ENCODE measurements at regions not wholly inside any gene's neighbourhood (a gene's known extent, or its start where the extent isn't known, plus 50 kb on each side); places are given as distances from the start of the nearest gene placed in this dataset.
"Not testable (repeated sequence)": the region's sequence is repeated elsewhere in the genome, so short reads cannot be mapped to it uniquely, and the experiment has no call there.

DNA sequence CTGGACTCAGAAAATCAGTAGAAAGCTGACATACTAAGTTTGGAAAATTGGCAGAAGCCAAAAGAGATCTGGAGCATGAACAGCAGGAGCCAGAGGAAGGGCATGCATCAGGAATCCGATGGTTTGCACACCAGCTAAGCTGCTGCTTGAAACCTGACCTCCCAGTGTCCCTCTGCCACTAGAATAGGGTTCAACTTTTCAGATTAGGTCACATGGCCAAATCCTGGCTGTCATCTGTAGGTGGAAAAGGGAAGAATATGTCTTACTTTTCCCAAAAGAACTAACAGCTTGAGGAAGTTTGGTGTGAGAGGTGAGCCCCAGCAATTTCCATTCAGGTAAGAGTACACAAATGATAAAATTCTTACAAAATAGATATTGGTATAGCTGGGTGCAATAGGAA lies 732.6 kb downstream of the RERGL start:
- no peak for DNase-seq

DNA sequence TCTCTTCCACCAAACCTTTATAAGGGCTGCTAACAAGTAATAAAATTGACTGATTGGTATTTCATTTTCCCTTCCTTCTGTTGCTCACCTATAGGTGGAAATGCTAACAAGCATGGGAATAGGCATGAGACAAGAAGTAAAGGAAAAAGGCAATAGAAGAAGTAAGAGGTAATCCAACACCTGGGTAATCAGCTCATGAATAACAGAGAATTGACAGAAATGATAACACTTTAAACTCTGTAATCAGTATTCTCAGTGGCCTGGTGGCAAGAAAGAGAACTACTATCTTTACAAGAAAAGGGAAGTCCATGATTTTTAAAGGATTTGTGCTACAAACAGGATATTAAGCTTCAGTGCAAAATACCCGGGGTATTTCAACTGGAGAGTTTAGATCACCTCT lies 737.8 kb downstream of the RERGL start:
- no peak for DNase-seq

DNA sequence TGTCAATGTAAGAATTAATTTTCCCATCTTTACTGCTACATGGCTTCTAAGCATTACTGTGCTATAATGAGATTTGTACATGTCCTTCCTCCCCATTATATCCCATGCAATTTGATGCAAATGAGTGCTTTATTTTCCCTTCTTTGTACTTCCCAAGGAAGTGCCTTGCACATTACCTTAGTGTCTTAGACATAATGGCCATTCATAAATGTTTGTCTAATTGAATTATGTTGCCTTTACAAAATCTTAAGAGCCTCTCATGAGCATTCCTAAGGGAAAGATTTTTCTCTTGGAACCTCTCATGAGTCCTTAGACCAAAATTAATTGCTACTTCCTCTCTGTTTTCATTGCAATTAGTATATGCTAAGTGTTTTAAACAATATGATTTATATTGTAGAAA lies 741.7 kb downstream of the RERGL start:
- DNase-seq = no peak

DNA sequence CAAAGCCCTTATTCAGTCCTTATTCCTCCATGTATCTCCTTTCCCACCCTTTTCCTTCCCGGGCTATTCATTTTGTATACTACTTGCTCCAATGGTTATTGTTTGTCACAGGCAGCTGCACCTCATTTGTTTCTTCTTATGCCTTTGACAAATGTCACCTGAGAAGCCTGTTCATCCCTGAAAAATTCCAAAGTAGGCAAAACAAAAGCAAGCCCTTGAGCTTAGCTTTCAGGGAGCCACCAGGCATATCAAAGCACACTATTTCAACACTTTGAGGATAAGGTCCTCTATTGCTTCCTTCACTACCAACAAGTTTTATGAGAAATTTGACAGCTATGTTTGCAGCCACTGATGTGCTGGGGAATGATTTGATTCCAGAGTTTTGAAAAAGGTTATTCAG lies 738.7 kb upstream of the LMO3 start:
- no peak for DNase-seq

DNA sequence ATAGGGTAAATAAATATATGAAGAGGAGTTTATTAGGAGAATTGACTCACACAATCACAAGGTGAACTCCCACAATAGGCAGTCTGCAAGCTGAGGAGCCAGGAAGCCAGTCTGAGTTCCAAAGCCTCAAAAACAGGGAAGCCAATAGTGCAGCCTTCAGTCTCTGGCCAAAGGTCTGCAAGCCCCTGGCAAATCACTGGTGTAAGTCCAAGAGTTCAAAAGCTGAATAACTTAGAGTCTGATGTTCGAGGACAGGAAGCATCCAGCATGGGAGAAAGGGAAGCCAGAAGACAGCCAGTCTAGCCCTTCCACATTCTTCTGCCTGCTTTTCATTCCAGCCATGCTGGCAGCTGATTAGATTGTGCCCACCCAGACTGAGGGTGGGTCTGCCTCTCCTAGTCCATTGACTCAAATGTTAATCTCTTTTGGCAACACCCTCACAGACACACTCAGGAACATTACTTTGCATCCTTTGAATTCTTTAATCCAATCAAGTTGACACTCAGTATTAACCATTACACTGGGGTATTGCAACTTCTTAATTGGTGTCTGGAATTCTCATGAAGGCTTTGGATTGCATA lies 736.5 kb upstream of the LMO3 start:
- DNase-seq = no peak

DNA sequence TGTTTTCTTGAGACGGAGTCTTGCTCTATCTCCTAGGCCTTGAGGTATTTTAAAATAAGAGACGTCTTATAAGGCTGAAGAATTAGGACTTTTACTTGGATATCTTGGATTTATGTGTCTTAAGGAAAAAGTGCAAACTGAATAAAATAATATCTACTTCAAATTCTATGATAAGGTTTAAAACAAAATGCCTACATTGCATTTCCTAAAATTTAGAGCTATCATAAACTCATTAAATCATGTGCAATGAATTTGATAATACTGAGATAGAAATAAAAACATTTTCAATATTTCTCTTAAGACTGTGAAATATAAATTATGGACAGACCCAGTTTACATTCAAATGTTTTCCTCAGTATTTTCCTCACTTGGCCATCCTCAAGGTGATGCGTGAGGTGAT lies 729.5 kb upstream of the LMO3 start:
- DNase-seq = no peak

DNA sequence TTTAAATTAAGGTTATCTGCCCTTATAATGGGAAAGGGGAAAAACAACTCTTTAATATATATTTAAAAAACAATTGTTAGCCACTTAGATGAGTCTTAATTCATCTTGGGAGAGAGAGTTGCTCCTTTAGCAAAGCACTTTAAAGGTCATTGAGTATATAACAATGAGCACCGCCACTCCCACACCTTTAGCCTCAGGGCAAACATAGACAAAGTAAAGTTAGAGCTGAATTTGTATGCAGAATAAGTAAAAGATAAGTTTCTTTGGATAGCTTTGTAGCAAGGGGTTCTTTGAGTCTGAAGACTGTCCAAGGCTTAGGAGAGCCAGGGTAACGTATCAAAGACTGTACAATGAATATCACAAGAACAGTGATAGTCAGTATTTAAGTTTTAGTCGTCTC lies 728.8 kb upstream of the LMO3 start:
- no peak for DNase-seq

DNA sequence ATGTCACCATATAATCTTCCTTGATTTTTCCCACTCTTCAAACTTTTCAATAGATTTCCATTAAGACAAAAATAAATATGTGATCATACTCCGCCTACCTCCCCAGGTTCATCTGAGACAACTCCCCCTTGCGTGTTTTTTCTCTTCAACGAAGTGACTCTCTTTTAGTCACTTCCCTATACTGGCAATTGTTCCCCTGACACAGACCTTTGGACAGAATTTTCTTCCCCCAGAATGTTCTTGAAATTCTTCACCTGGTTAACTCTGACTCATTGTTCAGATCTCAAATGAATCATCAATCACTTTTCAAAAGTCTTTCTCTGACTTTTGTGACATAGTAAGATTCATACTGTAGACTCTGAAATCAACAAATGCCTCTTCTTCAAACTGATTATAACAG lies 727.3 kb upstream of the LMO3 start:
- DNase-seq = no peak

DNA sequence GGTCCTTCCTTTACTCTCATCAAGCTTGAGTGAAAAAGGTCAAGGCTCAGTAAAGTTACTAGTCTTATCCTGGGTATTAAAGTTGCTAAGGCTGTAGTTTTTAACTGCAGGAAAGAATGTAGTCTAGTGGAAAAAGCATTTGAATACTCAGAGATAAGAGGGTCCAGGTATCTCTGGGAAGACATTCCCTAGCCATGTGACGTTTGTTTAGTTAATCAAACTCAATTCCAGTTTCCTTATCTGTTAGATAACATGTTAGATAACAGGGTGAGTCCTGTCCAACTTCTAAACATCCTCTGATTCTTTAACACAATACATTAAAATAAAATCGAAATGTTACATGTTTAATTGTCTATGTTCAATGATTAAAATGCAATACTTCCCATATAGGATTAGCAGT lies 720.7 kb upstream of the LMO3 start:
- DNase-seq = no peak

DNA sequence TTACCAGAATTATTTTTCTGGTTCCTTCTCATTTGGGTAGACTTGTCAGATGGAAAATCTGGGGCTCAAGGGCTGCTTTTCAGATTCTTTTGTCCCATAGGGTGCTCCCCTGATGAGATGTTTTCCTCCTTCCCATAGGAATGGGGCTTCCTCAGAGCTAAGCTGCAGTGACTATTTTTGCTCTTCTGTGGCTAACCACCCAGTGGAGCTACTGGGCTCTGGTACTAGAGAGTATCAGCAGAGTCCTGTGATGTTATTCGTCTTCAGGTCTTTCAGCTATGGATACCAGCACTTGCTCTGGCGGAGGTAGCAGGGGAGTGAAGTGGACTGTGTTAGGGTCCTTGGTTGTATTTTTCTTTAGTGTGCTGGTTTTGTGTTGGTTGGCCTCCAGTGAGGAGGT lies 716.1 kb upstream of the LMO3 start:
- no peak for DNase-seq

DNA sequence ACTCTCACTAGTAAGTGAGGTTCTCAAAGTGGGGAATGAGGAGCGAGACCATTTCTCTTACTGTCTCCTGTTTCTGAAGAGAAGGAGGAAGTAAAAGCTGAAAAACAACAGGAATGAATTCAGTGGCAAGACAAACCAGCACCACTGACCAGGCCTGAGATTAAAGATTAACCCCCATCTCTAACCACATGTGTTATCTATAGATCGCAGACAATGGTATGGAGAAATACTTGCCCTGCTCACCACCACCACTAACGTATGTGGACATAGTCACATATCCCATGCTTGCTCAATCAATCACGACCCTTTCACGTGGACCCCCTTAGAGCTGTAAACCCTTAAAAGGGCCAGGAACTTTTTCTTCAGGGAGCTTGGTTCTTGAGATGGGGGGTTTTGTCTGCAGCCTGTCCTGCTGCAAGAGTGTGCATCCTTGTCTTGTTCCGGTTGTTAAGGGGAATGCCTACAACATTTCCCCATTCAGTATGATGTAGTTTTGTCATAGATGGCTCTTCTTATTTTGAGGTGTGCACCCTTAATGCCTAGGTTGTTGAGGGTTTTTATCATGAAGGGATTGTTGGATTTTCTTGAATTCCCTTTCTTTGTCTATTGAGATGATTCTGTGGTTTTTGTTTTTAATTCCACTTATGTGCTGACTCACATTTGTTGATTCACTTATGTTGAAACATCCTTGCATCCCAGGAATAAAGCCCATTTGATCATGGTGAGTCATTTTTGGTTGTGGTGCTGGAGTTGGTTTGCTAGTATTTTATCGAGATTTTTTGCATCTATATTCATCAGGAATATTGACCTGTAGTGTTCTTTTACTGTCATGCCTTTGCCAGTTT lies 698.8 kb upstream of the LMO3 start:
- no peak for DNase-seq

DNA sequence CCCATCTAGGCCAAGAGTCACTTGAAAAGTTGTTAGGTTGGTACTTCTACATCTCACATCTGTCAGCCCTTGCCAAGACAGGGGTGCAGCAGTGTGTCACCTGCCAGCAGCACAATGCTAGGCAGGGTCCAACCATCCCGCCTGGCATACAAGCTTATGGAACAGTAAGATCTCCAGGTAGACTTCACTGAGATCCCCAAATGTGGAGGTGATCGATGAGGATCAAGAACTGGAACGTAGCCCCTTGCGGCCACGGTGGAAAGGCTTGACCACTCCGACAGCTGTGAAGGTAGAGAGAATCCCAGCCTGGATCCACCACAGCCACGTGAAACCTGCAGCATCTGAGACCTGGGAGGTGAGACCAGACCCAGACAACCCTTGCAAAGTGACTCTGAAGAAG lies 696.0 kb upstream of the LMO3 start:
- DNase-seq = no peak

DNA sequence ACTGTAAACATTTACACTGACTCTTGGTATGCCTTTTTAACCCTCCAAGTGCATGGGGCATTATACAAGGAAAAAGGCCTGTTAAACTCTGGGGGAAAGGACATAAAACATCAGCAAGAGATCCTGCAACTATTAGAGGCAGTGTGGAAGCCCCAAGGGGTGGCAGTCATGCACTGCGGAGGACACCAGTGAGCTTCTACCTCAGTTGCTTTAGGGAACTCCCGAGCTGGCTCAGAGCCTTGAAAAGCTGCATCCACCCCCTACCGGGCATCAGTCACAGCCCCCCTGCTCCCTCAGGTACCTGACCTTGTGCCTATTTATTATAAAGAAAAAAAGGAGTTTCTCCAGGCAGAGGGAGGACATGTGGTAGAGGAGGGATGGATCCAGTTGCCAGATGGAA lies 695.6 kb upstream of the LMO3 start:
- DNase-seq = no peak

DNA sequence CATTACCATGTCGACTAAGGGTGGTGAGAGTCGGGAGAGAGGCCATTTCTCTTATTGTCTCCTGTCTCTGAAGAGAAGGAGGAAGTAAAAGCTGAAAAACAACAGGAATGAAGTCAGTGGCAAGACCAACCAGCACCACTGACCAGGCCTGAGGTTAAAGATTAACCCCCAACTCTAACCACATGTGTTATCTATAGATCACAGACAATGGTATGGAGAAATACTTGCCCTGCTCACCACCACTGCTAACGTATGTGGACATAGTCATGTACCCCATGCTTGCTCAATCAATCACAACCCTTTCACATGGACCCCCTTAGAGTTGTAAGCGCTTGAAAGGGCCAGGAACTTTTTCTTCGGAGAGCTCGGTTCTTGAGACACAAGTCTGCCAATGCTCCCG lies 690.9 kb upstream of the LMO3 start:
- no peak for DNase-seq

DNA sequence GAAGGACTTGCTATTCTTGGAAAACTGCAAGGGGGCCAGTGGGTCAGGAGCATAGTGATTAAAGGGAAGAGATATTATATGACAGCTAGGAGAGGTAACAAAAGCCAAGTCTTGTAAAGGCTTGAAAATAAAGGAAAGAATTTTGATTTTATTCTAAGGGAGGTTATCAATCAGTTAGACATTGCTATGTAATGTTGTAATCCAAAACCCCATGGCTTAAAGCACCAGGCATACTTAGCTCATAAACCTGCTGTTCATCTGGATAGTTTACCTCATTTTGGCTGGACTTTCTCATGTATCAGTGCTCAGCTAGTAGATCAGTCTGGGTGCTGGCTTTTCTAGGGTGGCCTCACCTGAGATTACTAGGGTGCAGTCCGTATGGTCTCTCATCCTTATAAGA lies 680.9 kb upstream of the LMO3 start:
- no peak for DNase-seq

DNA sequence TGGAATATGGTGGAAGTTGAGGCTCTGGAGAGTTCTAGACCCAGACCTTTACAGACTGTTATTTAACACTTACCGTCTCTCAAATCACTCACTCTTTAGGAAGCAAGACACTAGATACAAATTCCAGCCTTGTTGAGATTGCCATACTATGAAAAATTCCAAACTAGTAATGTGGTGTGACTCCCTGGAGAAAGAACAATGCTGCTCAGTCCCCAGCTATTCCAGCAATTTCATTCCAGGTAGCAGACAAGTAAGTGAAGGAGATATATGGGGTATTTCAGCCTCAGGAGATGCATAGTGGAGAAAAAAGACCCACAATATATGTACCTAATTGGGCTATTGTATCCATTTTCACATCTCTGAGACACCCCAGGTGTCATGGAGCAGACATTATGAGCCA lies 678.9 kb upstream of the LMO3 start:
- DNase-seq = no peak

DNA sequence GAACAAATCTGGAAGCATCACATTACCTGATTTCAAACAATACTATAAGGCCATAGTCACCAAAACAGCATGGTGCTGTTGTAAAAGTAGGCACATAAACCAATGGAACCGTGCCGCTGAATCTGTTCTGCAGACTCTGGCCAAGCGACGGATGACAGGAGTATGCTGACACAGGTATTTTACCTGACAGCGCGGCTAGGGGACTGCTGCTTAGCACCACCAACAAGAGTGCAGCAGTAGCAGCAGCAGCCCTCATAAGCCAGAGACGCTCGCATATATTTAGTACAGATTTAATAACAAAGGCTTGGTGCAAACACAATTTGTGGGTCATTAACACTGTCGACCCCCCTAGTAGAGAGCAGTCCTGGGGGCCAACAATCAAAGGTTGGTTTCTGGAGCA lies 677.6 kb upstream of the LMO3 start:
- DNase-seq = no peak

DNA sequence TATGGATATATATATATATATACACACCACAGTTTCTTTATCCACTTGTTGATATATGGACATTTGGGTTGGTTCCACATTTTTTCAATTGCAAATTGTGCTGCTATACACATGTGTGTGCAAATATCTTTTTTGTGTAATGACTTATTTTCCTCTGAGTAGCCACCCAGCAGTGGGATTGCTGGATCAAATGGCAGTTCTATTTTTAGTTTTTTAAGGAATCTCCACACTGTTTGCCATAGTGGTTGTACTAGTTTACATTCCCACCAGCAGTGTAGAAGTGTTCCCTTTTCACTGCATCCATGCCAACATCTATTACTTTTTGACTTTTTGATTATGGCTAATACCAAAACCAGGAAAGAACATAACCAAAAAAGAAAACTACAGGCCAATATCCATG lies 676.2 kb upstream of the LMO3 start:
- DNase-seq = not testable (repeated sequence)

DNA sequence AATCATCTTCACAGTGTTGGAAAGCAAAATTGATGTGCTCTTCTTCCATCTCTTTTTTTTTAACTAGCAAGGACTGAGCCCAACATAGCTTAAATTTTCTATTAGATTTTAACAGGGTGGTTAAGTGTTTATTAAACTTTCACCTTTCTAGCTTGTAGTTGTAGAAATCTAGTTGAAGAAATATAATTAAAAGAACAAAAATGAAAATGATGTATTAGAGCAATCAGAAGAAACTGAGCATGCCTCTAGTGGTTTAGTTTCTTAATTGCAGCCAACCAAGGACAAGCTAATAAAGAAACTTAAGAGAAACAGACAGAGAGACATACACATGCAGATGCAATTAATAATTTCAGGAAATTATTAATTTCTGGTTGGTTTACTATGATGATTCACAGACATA lies 673.0 kb upstream of the LMO3 start:
- no peak for DNase-seq

DNA sequence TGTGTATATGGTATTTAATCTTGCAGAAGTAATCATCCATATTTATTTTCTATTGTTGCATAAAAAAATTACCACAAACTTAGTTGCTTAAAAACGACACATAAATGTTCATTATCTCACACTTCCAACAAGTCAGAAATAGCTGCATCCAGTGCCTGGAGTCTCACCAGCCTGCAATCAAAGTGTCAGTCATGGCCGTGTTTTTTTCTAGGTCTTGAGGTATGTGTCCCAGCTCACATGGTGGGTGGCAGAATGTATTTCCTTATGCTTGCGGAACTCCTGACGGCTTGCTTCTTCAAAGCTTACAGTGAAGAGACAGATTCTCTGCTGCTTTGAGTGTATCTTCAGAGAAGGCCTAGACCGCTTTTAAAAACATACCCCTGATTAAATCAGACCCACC lies 670.2 kb upstream of the LMO3 start:
- DNase-seq = no peak

DNA sequence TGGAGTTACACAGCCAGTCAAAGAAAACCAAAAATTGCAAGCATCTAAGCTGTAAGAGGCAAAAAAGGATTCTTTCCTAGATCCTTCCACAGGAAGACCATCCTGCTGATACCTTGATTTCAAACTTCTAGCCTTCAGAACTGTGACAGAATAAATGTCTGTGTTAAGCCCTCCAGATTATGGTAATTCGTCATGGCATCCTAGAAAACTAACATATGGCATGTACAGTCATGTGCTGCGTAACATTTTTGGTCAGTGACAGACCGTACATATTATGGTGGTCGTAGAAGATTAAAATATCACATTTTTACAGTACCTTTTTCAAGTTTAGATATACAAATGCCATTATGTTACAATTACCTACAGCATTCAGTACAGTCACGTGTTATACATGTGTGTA lies 660.9 kb upstream of the LMO3 start:
- DNase-seq = peak; percentile 27

DNA sequence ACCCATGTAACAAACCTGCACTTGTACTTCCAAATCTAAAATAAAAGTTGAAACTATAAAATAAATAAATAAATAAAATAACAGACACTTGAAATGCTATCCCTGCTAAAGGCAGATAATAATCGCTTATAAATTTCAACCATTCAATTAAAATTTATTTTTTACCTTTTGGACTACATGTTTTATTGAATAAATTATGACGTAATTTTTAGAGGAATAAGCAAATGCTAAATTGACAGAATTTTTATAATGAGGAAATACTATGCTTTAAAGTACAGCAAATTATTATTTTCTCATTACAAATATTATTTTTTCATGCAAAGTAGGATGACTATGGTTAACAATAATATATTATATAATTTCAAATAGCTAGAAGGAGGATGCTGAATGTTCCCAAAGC lies 658.6 kb upstream of the LMO3 start:
- no peak for DNase-seq

DNA sequence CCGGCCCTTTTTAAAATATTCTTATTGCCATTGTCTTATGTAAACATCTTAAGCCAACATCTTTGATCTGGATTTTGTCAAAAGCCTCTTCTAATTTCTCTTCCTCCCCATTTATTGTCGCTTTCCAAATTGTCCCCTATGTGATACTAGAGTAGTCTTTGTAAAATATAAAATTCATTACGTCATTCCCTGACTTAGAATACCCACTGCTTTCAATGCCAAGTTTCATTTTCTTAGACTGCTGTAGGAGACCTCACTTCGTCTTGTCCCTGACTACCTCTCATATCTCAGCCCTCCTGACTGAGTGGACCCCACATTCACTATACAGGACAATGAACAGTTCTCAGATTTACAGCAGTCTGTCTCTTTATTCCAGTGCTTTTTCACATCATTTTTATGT lies 633.9 kb upstream of the LMO3 start:
- no peak for DNase-seq

DNA sequence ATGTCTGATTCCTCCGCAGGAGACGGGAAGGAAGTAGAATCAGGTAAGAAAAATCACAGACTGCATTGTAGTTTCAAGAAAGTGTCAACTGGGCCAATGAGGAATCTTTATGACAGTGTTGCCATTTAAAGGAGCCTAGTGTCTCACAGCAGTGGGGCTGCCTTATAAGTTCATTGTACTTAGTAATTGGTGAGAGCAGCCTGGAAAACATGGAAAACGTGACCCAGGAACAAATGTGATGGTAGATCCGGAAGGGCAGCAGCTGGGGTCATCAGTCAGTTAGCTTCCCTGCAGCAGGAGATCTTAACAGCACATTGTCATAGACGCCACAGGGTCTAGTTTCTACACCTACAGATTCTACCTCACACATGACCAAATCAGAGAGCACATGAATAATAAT lies 630.0 kb upstream of the LMO3 start:
- no peak for DNase-seq

All from tongue (tissue), 1 donor.